ENCODE measurements at regions not wholly inside any gene's neighbourhood (a gene's known extent, or its start where the extent isn't known, plus 50 kb on each side); places are given as distances from the start of the nearest gene placed in this dataset.

GRCh38 chr7:38127216-38128207, 50.5 kb upstream of the STARD3NL start:
- ChIA-PET POLR2A (interaction anchor here (0.6 kb wide), 2 partner anchors 11 to 20 kb away, joined by 3 read pairs; no protein-coding TSS in a partner anchor), CTCF (ENCODE audit: low intra/inter-chr PET ratio) (interaction anchor here (0.6 kb wide), 1 partner anchor 221 kb away, joined by 3 read pairs; no protein-coding TSS in a partner anchor)
- H3K4me1 ChIP-seq (replicated peaks in 1 of 2; ENCODE audit: control insufficient read depth in 2 of 2, insufficient read depth in 2 of 2, low read length in 2 of 2) = peaks cover 3 to 20% of the 10 kb centered on the region in 2 experiments; a peak in 4 of 5 replicates
- no peaks in the 10 kb centered on the region for H3K27me3 ChIP-seq (ENCODE audit: control insufficient read depth in 2 of 2, insufficient read depth in 2 of 2, low read length in 2 of 2)
- in situ Hi-C loops (cut with MboI) = no loop called here
- DNase-seq (ENCODE audit: extremely low read depth in 1 of 4, low spot score in 3 of 4) = peak; percentile 20 to 76 (median 44)
- H4K20me1 ChIP-seq (replicated peaks; ENCODE audit: control insufficient read depth, insufficient read depth, low read length) = no peaks in the 10 kb centered on the region
- 14% methylated on average over 7 of the region's 7 CpGs for WGBS (ENCODE audit: insufficient coverage, low coverage, missing lambda C conversion rate)
- no peaks in the 10 kb centered on the region for H3K79me2 ChIP-seq (ENCODE audit: control insufficient read depth, insufficient read depth, low read length)
- peak; percentile 97 for ATAC-seq
- H3K4me3 ChIP-seq = 0 out of 2 replicates have a peak overlapping the region, but pooled peaks have one; percentile 9
- H3K27ac ChIP-seq (ENCODE audit: extremely low read depth, low read depth, low read length) = peak overlapping the region; percentile 92
- H3K9me3 ChIP-seq (replicated peaks; ENCODE audit: control insufficient read depth, insufficient read depth, low read depth, low read length) = no peaks in the 10 kb centered on the region
- H2AFZ ChIP-seq (ENCODE audit: low read depth, low read length) = peak overlapping the region; percentile 98
- peak overlapping the region; percentile 74 for H3K4me2 ChIP-seq (ENCODE audit: insufficient read depth, low read length)
- no peaks in the 10 kb centered on the region for H3K9me1 ChIP-seq (ENCODE audit: control insufficient read depth, insufficient read depth, low read length)
- intact Hi-C loops (cut with micrococcal nuclease) = loop anchor here (5.0 kb wide), 1 partner anchor 50 kb away; the partner anchor contains the start of gene STARD3NL
- FAIRE-seq = peak; percentile 83
- peak overlapping the region; percentile 24 to 51; a peak in 3 of 4 replicates for H3K9ac ChIP-seq (ENCODE audit: insufficient read depth in 1 of 2, low read depth in 2 of 2, low read length in 2 of 2)
- TSS peak; percentile 70 for BruUV-seq (replicated peaks)
- H3K36me3 ChIP-seq (ENCODE audit: control insufficient read depth, insufficient read depth, low read length) = no peaks in the 10 kb centered on the region
- peak; percentile 68 to 77; a peak in 3 of 4 replicates for TF ChIP-seq ETV6 (IDR thresholded peaks at IDR 0.05; ENCODE audit: borderline replicate concordance in 1 of 2, low read depth in 2 of 2, low read length in 1 of 2)
- no peak for TF ChIP-seq ETV6 (CRISPR knock-in tag; IDR thresholded peaks at IDR 0.05; ENCODE audit: borderline replicate concordance)
- TF ChIP-seq TEAD4 (IDR thresholded peaks at IDR 0.05; ENCODE audit: low read length) = peak; percentile 19; the same call in 1 of the 2 replicates
- TF ChIP-seq TEAD4 (CRISPR knock-in tag; IDR thresholded peaks at IDR 0.05; ENCODE audit: borderline replicate concordance) = no peak
- TF ChIP-seq SPI1 (IDR thresholded peaks at IDR 0.05; ENCODE audit: borderline replicate concordance, low read depth, low read length) = peak; percentile 13; the same call in 1 of the 2 replicates
- no peak for TF ChIP-seq NR4A1 (CRISPR knock-in tag; IDR thresholded peaks at IDR 0.05)
- no peak for TF ChIP-seq NR4A1 (tag; IDR thresholded peaks at IDR 0.05)
- peak; percentile 45; the same call in 1 of the 2 replicates for TF ChIP-seq SMARCC2 (IDR thresholded peaks at IDR 0.05; ENCODE audit: low read depth)
- peak; percentile 70 for TF ChIP-seq ZEB2 (IDR thresholded peaks at IDR 0.05)
- TF ChIP-seq, protein P1, sequence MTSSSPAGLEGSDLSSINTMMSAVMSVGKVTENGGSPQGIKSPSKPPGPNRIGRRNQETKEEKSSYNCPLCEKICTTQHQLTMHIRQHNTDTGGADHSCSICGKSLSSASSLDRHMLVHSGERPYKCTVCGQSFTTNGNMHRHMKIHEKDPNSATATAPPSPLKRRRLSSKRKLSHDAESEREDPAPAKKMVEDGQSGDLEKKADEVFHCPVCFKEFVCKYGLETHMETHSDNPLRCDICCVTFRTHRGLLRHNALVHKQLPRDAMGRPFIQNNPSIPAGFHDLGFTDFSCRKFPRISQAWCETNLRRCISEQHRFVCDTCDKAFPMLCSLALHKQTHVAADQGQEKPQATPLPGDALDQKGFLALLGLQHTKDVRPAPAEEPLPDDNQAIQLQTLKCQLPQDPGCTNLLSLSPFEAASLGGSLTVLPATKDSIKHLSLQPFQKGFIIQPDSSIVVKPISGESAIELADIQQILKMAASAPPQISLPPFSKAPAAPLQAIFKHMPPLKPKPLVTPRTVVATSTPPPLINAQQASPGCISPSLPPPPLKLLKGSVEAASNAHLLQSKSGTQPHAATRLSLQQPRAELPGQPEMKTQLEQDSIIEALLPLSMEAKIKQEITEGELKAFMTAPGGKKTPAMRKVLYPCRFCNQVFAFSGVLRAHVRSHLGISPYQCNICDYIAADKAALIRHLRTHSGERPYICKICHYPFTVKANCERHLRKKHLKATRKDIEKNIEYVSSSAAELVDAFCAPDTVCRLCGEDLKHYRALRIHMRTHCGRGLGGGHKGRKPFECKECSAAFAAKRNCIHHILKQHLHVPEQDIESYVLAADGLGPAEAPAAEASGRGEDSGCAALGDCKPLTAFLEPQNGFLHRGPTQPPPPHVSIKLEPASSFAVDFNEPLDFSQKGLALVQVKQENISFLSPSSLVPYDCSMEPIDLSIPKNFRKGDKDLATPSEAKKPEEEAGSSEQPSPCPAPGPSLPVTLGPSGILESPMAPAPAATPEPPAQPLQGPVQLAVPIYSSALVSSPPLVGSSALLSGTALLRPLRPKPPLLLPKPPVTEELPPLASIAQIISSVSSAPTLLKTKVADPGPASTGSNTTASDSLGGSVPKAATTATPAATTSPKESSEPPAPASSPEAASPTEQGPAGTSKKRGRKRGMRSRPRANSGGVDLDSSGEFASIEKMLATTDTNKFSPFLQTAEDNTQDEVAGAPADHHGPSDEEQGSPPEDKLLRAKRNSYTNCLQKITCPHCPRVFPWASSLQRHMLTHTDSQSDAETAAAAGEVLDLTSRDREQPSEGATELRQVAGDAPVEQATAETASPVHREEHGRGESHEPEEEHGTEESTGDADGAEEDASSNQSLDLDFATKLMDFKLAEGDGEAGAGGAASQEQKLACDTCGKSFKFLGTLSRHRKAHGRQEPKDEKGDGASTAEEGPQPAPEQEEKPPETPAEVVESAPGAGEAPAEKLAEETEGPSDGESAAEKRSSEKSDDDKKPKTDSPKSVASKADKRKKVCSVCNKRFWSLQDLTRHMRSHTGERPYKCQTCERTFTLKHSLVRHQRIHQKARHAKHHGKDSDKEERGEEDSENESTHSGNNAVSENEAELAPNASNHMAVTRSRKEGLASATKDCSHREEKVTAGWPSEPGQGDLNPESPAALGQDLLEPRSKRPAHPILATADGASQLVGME (CRISPR knock-in tag; IDR thresholded peaks at IDR 0.05) = no peak
- no peak for TF ChIP-seq ZNF583 (CRISPR knock-in tag; IDR thresholded peaks at IDR 0.05)
- 0 out of 2 replicates have a peak, but pooled peaks have one; percentile 33 for TF ChIP-seq POLR2A (conservative IDR thresholded peaks at IDR 0.05)
